CD8-positive, alpha-beta memory T cell (primary cell): ENCODE measurements at regions not wholly inside any gene's neighbourhood (a gene's known extent, or its start where the extent isn't known, plus 50 kb on each side); places are given as distances from the start of the nearest gene placed in this dataset.

Source experiments
- CTCF ChIA-PET: fragments of 350-600 bp; sonication (Branson Sonifier 250); formaldehyde crosslinking; loops from one replicate; lab custom pipeline; 2021; ENCODE audit warnings: antibody characterized with exemption; lab: Charles Lee
- POLR2A ChIA-PET: fragments of 350-600 bp; sonication (Branson Sonifier 250); formaldehyde crosslinking; loops from one replicate; lab custom pipeline; 2021; ENCODE audit warnings: antibody characterized with exemption; lab: Charles Lee
- DNase-seq, 5 donors: peaks; one replicate each; pipeline versions ENCODE4 v3.0.0 to v3.0.0-alpha.2; 2020 to 2022; ENCODE audit warnings: mixed read lengths in 1 of 5
- H3K27ac ChIP-seq: one replicate; pipeline ENCODE4 v1.7.0; 2013; ENCODE audit warnings: low read depth, mild to moderate bottlenecking, low read length, moderate library complexity
- H3K27me3 ChIP-seq: 2 replicates; pipeline ENCODE4 v1.7.0; 2013; ENCODE audit warnings: low read length, mild to moderate bottlenecking; ENCODE audit not compliant: insufficient read depth, poor library complexity, severe bottlenecking
- H3K36me3 ChIP-seq: 2 replicates; pipeline ENCODE4 v1.7.0; 2013; ENCODE audit warnings: mild to moderate bottlenecking, low read length, moderate library complexity; ENCODE audit not compliant: insufficient read depth
- H3K4me1 ChIP-seq: 2 replicates; pipeline ENCODE4 v1.7.0; 2013; ENCODE audit warnings: mild to moderate bottlenecking, low read length, moderate library complexity; ENCODE audit not compliant: insufficient read depth
- H3K4me3 ChIP-seq: 2 replicates; pipeline ENCODE4 v1.7.0; 2013; ENCODE audit warnings: mild to moderate bottlenecking, low read length
- H3K9me3 ChIP-seq: 2 replicates; pipeline ENCODE4 v1.7.0; 2013; ENCODE audit warnings: mild to moderate bottlenecking, low read length
- H3K27ac Mint-ChIP-seq, 8 donors: one replicate each; pipeline ENCODE4 v1.8.0; 2020 to 2021; ENCODE audit warnings: mixed read lengths in 8 of 8, mild to moderate bottlenecking in 6 of 8, inconsistent platforms in 3 of 8, moderate library complexity in 3 of 8
- H3K27me3 Mint-ChIP-seq, 2 donors: one replicate each; pipeline ENCODE4 v1.8.0; 2020 to 2021; ENCODE audit warnings: mixed read lengths in 2 of 2, mild to moderate bottlenecking in 1 of 2, moderate library complexity in 1 of 2
- H3K36me3 Mint-ChIP-seq, 3 donors: one replicate each; pipeline ENCODE4 v1.8.0; 2020 to 2021; ENCODE audit warnings: mixed read lengths in 3 of 3, inconsistent platforms in 1 of 3, mild to moderate bottlenecking in 1 of 3
- H3K4me1 Mint-ChIP-seq, 3 donors: one replicate each; pipeline ENCODE4 v1.8.0; 2020 to 2021; ENCODE audit warnings: mixed read lengths in 3 of 3, inconsistent platforms in 1 of 3, mild to moderate bottlenecking in 1 of 3
- H3K4me3 Mint-ChIP-seq, 7 donors: one replicate each; pipeline ENCODE4 v1.8.0; 2020 to 2021; ENCODE audit warnings: mixed read lengths in 7 of 7, mild to moderate bottlenecking in 6 of 7, moderate library complexity in 4 of 7, inconsistent platforms in 2 of 7
- H3K9me3 Mint-ChIP-seq, 5 donors: one replicate each; pipeline ENCODE4 v1.8.0; 2020 to 2022; ENCODE audit warnings: mixed read lengths in 5 of 5, mild to moderate bottlenecking in 3 of 5, moderate library complexity in 2 of 5, inconsistent platforms in 1 of 5

DNA sequence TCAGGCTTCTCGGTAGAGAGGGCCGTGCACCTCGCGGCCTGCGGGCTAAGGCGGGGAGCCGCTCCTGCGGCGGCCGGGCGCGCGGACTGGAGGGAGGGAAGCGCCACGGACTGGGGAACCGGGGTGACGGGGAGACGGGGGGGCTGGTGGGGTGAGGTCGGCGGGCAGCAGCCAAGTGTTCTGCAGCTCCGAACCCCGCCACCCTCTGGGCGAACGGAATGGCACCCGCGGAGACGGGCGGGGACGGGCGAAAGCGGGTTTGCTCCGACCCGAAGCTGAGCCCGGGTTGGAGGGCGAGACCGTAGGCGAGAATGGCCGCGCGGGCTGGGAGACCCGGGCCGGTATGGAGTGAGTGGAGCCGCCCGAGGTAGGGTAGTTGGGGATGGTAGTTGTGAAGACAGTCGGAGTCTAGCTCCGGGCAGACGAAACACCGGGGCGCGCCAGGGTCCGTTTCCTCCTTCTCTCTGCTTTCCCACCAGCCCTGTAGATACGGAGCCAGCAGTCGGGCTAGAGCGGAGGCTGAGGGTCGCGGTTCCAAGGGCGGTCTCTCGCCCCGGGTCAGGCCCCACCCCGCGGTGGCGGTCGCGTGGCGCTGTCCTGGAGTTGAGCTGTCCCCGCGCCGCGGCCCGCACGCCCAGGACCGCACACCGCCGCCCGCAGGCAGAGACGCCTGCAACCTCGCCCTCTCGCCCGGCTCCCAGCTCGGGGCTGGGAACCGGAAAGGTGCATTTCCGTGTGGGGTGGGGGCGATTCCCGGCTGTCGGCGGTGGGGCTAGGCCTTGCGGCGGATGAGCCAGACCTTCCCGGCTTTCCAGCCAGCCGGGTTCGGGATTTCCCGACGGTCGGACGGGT, 160.3 kb upstream of the SIX2 start:
- no peaks in the 10 kb centered on the region for H3K9me3 Mint-ChIP-seq
- Histone ChIP-seq H3K27ac (no peak overlapping the region), H3K36me3 (no peaks in the 10 kb centered on the region), H3K9me3 (no peaks in the 10 kb centered on the region), H3K27me3 (peaks cover 11% of the 10 kb centered on the region), H3K4me1 (no peaks in the 10 kb centered on the region), H3K4me3 (no peak overlapping the region)
- peaks cover 46 to 68% of the 10 kb centered on the region in 2 donors for H3K27me3 Mint-ChIP-seq
- CTCF ChIA-PET: no interaction called here
- no peaks in the 10 kb centered on the region for H3K36me3 Mint-ChIP-seq
- POLR2A ChIA-PET: no interaction called here
- peaks cover 6 to 9% (median 7%) of the 10 kb centered on the region in 3 donors for H3K4me1 Mint-ChIP-seq
- H3K27ac Mint-ChIP-seq: no peak overlapping the region
- no peak for DNase-seq
- no peak overlapping the region for H3K4me3 Mint-ChIP-seq

DNA sequence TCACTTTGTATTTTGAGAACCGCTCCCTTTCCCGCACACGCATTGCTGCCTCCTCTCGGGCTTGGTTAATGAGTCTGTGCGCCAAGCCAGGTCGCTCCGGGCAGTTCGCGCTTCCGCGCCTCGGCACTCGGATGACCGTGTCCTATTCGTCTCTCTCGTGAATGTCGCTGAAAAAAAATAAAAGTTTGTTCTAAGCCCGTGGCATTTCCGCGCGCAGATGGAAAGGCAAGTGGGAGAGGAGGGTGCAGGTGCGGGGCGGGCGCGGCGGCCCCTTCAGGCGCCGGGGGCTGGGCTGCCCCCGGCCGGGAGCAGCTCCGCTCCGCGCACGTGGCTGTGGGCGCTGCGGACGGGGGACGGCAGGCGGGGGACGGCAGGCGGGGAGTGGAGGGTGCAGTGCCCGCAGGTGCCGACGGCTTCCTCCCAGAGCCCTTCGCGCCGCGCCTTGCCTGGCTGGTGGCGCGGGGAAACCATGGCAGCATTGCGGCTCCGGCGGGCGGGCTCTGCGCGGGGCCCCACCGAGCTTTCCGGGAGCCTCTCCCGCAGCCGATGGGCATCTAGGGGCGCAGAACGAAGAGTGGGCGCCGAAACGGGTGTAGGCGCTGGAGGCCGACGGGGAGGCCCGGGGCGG, 159.6 kb upstream of the SIX2 start:
- CTCF ChIA-PET: no interaction called here
- no peak for DNase-seq

DNA sequence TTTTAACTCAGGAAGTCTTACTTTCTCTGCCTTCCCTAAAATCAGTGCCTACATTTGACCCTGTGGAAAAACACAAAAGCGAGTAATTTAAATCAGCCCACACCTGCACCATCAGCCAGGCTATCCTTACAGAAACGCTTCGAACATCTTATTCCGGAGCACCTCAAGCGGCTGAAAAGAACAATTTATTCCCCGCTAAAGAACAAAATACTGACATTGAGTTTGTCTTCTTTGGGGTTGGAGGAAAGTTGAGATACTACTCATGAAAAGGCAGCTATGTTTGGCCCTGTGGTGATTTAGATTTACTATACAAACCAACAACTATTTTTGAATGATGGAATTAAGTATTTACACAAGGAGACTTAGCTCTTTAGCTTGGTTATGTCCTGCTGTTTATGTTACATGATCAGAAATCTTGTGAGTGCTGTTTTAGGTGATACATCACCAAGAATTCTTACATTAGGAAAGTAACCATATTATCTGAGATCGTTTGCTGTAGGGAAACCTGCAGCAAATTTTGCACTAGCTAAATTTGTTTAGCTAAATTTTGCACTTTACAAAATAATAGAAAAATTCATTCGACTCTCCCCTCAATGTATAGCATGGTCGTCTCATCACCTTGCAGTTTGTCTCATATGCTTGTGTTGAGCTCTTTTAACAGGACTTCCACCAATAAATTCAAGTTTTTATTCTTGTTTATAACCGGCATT, 158.8 kb upstream of the SIX2 start:
- DNase-seq: no peak
- H3K27me3 Mint-ChIP-seq: peaks cover 40 to 67% of the 10 kb centered on the region in 2 donors
- no peaks in the 10 kb centered on the region for H3K9me3 Mint-ChIP-seq
- peak overlapping the region in 1 of 7 donors; percentile 13 for H3K4me3 Mint-ChIP-seq
- Histone ChIP-seq H3K9me3 (no peaks in the 10 kb centered on the region), H3K27ac (no peak overlapping the region), H3K27me3 (peaks cover 11% of the 10 kb centered on the region), H3K36me3 (no peaks in the 10 kb centered on the region), H3K4me3 (no peak overlapping the region), H3K4me1 (no peaks in the 10 kb centered on the region)
- no peak overlapping the region for H3K27ac Mint-ChIP-seq
- no peaks in the 10 kb centered on the region for H3K36me3 Mint-ChIP-seq
- peaks cover 6 to 9% (median 7%) of the 10 kb centered on the region in 3 donors for H3K4me1 Mint-ChIP-seq
- ChIA-PET POLR2A (no interaction called here), CTCF (no interaction called here)

More for the DNA sequence above, 159.6 kb upstream of the SIX2 start:
- Histone ChIP-seq H3K4me1 (no peaks in the 10 kb centered on the region), H3K27ac (no peak overlapping the region), H3K4me3 (no peak overlapping the region), H3K36me3 (no peaks in the 10 kb centered on the region), H3K9me3 (no peaks in the 10 kb centered on the region), H3K27me3 (peaks cover 11% of the 10 kb centered on the region)
- Mint-ChIP-seq H3K27me3 (peaks cover 44 to 66% of the 10 kb centered on the region in 2 donors), H3K27ac (no peak overlapping the region), H3K4me1 (peaks cover 6 to 9% (median 7%) of the 10 kb centered on the region in 3 donors), H3K9me3 (no peaks in the 10 kb centered on the region), H3K36me3 (no peaks in the 10 kb centered on the region), H3K4me3 (peak overlapping the region in 2 of 7 donors; percentile 13 to 32)
- POLR2A ChIA-PET: no interaction called here

DNA sequence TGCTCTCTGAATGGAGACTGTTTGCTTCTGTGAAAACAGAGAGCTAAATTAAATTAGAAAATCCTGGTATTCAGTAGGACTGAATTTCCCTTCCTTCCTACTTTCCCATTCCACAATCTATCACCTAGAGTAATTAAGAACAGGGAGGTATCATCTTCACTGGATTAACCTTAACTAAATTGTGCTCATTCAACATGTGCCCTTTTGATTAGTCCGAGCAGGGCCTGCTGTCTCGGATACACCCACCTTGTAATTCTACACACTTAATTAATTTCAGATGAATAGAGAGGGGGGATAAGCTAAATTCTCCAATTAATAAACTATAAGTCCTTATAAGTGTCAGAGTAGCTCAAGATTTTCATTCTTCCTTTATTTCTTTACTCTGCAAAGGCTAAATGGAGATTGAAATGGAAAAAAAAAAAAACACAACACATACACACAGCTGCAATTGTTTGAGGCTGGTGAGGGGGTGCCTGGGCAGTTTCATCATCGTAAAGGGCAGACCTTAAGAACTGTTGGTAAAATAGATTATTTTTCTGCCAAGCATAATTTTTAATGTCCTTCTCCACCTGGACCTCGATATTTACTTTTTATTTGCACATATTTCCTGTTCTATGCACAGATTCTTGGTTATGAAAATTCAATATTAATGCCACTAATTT, 157.1 kb upstream of the SIX2 start:
- POLR2A ChIA-PET: no interaction called here

DNA sequence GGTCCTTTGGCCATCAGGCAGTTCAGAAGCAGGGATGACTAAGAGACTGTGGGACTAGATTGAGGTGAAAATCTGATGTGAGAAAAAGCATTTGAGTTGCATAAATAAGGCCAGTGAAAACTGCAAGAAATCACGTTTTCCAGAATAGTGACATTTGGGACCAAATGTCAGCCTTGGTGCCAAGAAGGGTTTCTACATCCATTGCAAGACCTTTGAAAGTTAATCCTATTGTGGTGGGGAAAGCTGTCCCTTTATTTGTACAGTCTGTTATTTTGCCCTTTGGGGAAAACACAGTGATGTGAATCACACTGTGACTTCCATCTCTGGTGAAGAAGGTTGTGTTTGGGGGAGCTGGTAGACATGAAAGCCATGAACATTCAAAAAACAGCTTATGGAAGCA, 153.5 kb upstream of the SIX2 start:
- peaks cover 15 to 62% of the 10 kb centered on the region in 2 donors for H3K27me3 Mint-ChIP-seq

More for the DNA sequence above, 157.1 kb upstream of the SIX2 start:
- CTCF ChIA-PET: no interaction called here
- Mint-ChIP-seq H3K4me3 (no peak overlapping the region), H3K36me3 (no peaks in the 10 kb centered on the region), H3K27me3 (peaks cover 30 to 60% of the 10 kb centered on the region in 2 donors), H3K9me3 (no peaks in the 10 kb centered on the region), H3K27ac (peak overlapping the region in 1 of 8 donors; percentile 37), H3K4me1 (peaks cover 6 to 9% (median 7%) of the 10 kb centered on the region in 3 donors)
- no peaks in the 10 kb centered on the region for H3K36me3 ChIP-seq
- H3K4me1 ChIP-seq: no peaks in the 10 kb centered on the region
- no peak for DNase-seq
- H3K27ac ChIP-seq: no peak overlapping the region
- H3K9me3 ChIP-seq: no peaks in the 10 kb centered on the region
- no peak overlapping the region for H3K4me3 ChIP-seq
- peaks cover 10% of the 10 kb centered on the region for H3K27me3 ChIP-seq

DNA sequence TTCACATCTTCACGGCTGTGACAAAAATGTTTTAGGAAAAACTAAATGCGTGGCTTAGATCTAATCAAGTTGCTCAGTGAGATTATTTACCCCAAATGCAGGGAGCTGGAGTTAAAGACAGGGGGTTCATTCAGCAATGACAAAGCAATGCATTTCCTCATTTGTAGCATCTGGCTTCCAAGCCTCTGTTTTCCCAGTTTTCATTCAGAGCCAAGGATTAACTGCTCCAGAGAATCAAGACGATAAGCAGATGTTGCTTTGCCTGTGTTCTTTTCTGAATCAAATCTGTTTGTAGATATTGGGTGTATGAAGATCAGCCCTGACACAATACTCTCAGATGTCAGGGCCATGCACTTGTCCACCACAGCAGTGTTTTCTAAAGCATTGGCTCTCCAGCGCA, 147.4 kb upstream of the SIX2 start:
- no peaks in the 10 kb centered on the region for H3K9me3 ChIP-seq
- H3K4me3 ChIP-seq: no peak overlapping the region
- Mint-ChIP-seq H3K4me1 (no peaks in the 10 kb centered on the region), H3K36me3 (no peaks in the 10 kb centered on the region), H3K4me3 (no peak overlapping the region), H3K27me3 (peaks cover 9 to 32% of the 10 kb centered on the region in 2 donors), H3K9me3 (peaks cover 0 to 4% (median 0%) of the 10 kb centered on the region in 5 donors), H3K27ac (no peak overlapping the region)
- H3K4me1 ChIP-seq: no peaks in the 10 kb centered on the region
- H3K27ac ChIP-seq: no peak overlapping the region
- H3K36me3 ChIP-seq: no peaks in the 10 kb centered on the region
- ChIA-PET POLR2A (no interaction called here), CTCF (no interaction called here)
- H3K27me3 ChIP-seq: no peaks in the 10 kb centered on the region
- no peak for DNase-seq

More for the DNA sequence above, 153.5 kb upstream of the SIX2 start:
- no peak for DNase-seq
- H3K36me3 ChIP-seq: no peaks in the 10 kb centered on the region
- Mint-ChIP-seq H3K4me1 (no peaks in the 10 kb centered on the region), H3K27ac (no peak overlapping the region), H3K36me3 (no peaks in the 10 kb centered on the region), H3K9me3 (peaks cover 0 to 2% (median 0%) of the 10 kb centered on the region in 5 donors), H3K4me3 (no peak overlapping the region)
- no peaks in the 10 kb centered on the region for H3K27me3 ChIP-seq
- no peaks in the 10 kb centered on the region for H3K4me1 ChIP-seq
- ChIA-PET CTCF (no interaction called here), POLR2A (no interaction called here)
- H3K4me3 ChIP-seq: no peak overlapping the region
- no peak overlapping the region for H3K27ac ChIP-seq
- H3K9me3 ChIP-seq: no peaks in the 10 kb centered on the region

DNA sequence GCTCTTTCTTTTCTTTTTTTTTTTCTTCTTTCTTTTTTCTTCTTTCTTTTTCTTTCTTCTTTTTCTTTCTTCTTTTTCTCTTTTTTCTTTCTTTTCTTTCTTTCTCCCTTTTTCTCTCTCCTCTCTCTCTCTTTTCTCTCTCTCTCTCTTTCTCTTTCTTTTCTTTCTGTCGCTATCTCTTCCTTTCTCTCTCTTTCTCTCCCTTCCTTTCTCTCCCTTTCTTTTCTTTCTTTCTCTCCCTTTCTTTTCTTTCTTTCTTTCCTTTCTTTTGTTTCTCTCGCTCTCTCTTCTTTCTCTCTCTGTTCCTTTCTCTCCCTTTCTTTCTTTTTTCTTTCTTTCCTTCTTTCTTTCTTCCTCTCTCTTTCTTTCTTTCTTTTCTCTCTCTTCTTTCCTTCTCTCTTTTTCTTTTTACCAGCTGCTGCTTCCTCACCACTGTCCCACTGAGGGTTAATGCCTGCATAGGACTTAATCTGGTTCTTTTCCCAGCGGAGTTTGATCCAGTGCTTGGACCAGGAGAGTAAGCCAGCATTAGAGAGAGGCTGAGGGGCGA, 145.4 kb upstream of the SIX2 start:
- no peak overlapping the region for H3K4me3 Mint-ChIP-seq
- Histone ChIP-seq H3K4me1 (no peaks in the 10 kb centered on the region), H3K4me3 (no peak overlapping the region), H3K27ac (no peak overlapping the region), H3K27me3 (no peaks in the 10 kb centered on the region), H3K9me3 (no peaks in the 10 kb centered on the region), H3K36me3 (no peaks in the 10 kb centered on the region)
- ChIA-PET CTCF (no interaction called here), POLR2A (no interaction called here)
- peaks cover 0 to 2% (median 0%) of the 10 kb centered on the region in 5 donors for H3K9me3 Mint-ChIP-seq
- DNase-seq: no peak
- H3K27me3 Mint-ChIP-seq: peaks cover 8 to 23% of the 10 kb centered on the region in 2 donors
- H3K36me3 Mint-ChIP-seq: no peaks in the 10 kb centered on the region
- H3K27ac Mint-ChIP-seq: no peak overlapping the region
- no peaks in the 10 kb centered on the region for H3K4me1 Mint-ChIP-seq
